NCI-H526 (cell line): ENCODE measurements at regions not wholly inside any gene's neighbourhood (a gene's known extent, or its start where the extent isn't known, plus 50 kb on each side); places are given as distances from the start of the nearest gene placed in this dataset.

ENCODE experiments used
- DNase-seq, 2 experiments: peaks; one replicate each; lab custom pipeline; 2025; lab: John Stamatoyannopoulos, UW

DNA sequence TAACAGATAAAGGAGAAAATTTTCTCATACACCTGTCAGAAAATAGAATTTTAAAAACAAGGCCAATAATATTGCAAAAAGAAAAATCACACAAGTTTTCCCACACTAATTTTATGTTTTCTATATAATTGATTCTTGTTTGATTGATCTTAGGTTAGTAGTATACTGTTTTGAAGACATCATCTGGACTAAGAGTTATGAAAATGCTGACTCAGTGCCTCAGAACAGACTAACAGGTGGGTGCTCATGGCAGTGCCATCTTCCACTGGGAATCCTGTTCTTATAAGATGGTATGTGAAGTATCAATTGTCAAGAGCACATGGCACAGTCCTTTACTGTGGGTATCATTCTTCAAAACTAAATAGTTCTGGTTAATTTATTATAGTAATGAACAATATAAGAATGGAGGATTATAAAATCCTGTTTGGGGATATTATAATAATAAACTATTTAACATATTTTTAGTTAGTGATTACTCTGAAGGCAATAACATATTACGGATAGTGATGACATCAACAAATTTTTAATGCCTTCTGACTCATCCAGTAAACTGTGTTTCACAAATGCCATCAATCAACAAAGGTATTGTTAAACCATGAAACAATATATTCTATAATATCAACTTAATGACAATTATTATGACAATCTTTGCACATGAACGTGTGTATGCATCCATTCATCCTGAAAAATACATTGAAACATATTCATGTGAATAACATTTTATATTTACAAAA, 384.6 kb upstream of the KHDRBS2 start:
- DNase-seq = no peak

- no peak for DNase-seq
Observed at GRCh38 chr6:62669831-62670230, 383.8 kb upstream of the KHDRBS2 start.

DNA sequence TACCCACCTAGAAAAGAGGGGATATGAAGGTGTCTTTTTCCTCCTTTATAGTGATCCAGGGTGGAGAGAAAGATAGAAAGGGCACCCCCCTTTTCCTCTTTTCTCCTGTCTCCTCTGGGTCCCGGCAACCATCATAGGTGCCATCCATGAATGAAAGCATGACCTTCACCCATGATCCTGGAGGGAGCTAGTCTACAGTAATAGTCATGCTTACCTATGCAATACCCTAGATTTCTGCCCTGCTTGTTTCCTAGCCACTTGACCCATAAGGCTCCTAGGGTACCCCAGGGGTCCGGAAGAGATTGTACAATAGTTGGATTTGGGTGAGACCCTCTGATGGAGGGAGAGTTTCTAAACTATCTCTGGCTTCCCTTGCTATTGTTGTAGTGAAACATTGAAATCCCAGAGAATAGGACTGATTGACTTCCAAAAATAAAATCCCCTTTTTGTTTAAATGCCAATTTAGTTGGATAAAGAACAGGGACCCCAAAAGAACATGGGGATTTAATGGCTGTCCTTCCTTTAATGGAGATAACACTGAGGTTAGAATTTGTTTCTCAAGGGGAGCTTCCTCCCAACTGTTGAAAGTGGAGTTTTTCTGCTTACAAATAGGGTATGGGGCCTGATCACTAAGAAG, 366.8 kb upstream of the KHDRBS2 start:
- DNase-seq = peak in 1 of 2 experiments; percentile 5

DNA sequence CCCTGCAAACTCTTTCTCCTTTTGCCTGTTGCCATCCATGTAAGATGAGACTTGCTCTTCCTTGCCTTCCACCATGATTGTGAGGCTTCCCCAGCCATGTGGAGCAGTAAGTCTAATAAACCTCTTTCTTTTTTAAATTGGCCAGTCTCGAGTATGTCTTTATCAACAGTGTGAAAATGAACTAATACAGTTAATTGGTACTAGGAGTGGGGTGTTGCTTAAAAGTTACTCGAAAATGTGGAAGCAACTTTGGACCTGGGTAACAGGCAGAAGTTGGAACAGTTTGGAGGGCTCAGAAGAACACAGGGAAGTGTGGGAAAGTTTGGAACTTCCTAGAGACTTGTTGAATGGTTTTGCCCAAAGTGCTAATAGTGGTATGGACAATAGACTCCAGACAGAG, 359.2 kb upstream of the KHDRBS2 start:
- DNase-seq = no peak

- DNase-seq = no peak
Observed at GRCh38 chr6:62640749-62641148, 354.7 kb upstream of the KHDRBS2 start.

DNA sequence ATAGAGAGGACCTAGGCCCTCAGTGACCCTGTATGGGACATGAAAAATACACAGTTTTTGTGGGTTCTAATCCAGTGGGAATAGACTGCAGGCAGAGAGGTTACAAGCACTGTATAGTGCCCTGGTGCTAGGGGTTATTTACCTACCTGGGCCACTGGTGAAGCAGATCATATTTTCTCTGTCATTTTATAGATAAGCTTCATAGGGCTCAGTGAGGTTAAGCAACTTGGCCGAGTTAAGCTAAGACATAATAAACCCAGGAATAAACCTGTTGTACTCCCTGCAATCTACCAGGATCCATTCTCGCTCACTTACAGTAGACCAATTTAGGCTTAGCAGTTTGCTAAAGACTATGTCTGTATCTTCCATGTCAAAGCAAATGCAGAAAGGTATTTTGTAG, 340.6 kb upstream of the KHDRBS2 start:
- DNase-seq = no peak

DNA sequence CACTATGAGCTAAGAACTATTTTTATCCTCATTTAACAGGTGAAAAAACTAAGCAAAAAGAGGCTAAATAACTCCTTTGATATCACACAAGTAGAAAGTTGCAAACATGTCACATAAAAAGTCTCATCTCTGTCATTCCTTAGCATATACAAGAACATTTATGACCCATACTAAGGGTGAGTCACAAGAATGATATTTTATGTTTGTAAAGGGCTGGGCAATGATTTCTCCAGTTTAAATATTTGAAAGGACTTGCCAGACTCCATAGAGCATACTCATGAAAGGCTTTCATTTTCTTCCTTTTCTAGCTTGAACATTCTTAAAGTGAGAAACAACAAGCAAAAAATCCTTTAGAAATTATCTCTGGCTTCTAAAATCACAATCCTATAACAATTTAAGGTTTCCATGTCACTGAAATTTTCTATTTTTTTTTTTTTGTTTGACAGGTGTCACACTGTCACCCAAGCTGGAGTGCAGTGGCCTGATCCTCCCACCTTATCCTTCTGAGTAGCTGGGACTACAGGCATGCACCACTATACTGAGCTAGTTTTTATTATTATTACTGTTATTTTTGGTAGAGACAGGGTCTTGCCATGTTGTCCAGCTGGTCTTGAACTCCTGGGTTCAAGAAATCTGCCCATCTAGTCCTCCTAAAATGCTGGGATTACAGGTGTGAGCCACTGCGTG, 338.0 kb upstream of the KHDRBS2 start:
- DNase-seq = no peak

DNA sequence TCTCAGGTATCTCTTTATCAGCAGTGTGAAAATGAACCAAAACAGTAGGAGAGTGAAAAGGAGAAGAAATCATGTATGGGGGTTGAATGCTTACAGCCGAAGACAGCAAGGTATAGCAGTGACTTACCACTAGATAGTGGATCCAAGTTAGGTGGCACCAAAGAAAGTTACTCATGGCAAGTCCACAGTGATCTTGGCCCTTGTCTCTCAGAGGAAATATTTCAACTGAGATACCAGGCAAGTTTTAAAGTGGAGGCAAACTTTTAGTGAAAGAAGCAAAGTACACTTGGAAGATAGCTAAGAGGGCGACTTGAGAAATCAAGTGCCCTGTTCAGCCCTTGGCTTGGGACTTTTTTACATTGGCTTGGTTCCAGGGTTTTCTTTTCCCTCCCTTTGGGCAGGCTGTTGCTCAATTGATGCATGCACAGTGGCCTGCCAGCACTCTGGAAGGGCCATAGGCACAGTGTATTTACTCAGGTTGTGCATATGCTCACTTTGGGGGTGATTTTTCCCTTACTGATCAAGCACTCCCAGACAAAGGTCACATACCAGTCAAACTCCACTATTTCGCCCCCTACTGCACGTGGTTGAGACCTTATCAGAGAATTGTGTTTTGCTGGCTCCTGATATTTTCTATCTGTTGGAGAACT, 329.5 kb upstream of the KHDRBS2 start:
- no peak for DNase-seq

- DNase-seq = peak in 1 of 2 experiments; percentile 1
Observed at GRCh38 chr6:62614442-62614841, 328.4 kb upstream of the KHDRBS2 start.

DNA sequence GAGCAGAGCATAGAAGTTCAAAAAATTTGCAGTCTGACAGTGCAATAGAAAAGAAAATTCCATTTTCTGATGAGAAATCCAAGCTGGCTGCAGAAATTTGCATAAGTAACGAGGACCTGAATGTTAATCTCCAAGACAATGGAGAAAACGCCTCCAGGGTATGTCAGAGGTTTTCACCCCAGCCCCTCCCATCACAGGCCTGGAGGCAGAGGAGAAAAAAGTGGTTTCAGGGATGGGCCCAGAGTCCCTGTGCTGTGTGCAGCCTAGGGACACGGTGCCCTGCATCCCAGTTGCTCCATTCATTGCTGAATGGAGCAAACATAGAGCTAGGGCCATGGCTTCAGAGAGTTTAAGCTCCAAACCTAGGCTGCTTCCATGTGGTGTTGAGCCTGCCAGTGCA, 327.9 kb upstream of the KHDRBS2 start:
- no peak for DNase-seq

DNA sequence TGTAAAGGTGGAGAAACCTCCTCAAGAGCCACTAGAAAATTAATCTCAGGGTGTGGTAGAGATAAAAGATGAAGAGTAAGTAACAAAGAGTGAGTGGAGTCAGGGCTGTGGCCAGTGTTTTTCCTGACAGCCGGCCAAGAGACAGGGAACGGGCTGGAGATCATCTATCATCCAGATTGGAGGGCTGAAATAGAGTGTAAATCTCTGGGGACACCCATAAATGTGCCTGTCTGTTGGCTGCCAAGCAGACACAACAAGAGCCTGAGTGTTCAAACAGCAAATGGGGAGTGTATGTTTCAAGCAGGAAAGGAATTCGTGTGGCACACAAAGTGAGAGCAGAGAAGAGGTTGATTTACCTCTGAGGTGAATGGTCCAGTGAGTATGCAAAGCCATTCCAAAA, 326.4 kb upstream of the KHDRBS2 start:
- DNase-seq = no peak

GRCh38 chr6:62570372-62570771, 284.3 kb upstream of the KHDRBS2 start:
- DNase-seq = no peak

- no peak for DNase-seq
Observed at GRCh38 chr6:62541502-62541901, 255.5 kb upstream of the KHDRBS2 start.

GRCh38 chr6:62530985-62531384, 245.0 kb upstream of the KHDRBS2 start:
- DNase-seq = no peak

DNA sequence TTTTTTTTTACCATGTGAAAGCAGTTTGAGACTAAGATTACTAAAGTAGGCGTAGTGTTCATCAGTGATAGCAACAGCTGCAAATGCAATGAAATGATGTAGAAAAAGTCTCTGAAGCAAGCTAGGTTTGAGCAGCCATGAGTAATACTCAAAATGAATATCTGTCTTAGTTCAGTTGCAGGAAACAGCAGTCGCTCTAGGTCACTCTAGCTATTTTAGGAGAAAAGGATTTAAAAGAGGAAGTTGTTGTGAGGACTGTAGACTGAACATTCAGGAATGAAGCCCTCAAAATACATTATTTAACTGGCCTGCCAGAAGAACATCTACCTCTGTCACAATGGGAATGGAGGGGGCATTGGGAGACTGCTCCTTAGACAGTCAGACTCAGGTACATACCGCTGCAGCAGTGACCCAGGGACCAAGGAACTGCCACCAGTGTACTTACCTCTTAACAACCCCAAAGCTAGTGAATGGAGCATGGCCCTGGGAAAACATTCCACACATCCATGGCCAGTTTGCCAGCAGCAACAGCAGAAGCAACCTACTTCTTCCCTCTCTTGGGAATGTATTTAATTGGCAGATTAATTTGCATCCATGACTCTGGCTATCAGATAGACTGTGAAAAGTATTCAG, 243.0 kb upstream of the KHDRBS2 start:
- DNase-seq = no peak

- no peak for DNase-seq
Observed at GRCh38 chr6:62523630-62524029, 237.6 kb upstream of the KHDRBS2 start.

- DNase-seq = no peak
Observed at GRCh38 chr6:62519574-62519973, 233.5 kb upstream of the KHDRBS2 start.

DNA sequence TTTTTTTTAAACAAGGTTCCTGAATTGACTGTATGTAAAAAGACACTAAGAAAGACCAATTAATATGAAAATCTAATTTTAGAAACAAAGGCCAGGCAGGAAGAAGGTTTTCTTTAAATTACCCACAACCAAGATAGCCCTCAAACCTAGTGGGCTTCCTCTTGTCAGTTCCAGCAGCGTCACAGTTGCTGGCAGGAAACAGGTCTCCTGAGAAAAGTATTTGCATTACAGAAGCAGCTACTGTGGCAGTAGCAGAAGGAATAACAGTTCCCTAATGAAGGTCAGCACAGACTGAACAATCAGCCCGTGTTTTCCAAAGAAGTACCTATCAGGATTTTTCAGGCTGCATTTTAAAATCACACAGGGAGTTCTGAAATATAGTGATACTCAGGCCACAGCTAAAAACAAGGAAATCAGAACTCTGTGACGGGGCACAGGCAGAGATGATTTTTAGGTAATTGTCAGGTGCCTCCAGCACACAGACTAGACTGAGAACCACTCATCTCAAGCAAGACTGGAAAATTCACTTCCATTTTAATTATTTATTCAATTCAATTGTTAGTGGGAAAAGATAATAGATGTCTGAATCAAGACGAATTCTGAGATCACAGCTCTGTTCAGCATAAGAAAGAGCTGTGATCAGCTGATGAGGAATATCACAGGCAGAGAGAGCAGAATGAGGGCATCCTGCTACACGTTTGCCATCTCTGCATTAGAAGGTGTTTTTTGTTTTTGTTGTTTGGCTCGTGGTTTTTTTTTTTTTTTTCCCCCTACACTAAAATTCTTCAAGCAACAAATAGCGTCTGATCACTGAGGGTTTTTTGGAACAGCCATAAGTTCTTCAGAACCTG, 230.5 kb upstream of the KHDRBS2 start:
- no peak for DNase-seq

GRCh38 chr6:62492192-62492822, 206.3 kb upstream of the KHDRBS2 start:
- DNase-seq = no peak

DNA sequence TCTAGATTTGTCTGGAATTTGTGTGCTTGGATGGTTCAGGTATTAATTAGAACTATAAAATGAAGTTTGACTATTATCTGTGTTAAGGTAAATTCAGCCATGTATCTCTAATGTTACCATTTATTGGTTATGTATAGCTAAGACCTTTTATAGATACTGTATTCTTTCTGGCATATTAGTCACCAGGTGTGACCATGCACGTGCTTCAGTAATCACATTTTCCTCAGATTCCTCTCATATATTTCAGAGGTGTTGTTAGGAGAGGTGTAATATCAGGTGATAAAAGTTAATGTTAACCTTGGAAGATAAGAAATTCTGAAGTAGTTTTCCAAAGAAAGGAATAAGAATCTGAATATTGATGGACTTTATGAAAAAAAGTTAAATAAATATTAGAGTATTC, 194.5 kb upstream of the KHDRBS2 start:
- no peak for DNase-seq

- no peak for DNase-seq
Observed at GRCh38 chr6:62479697-62480220, 193.7 kb upstream of the KHDRBS2 start.
